Cardiac muscle cell (in vitro differentiated cells and primary cell): ENCODE measurements at regions not wholly inside any gene's neighbourhood (a gene's known extent, or its start where the extent isn't known, plus 50 kb on each side); places are given as distances from the start of the nearest gene placed in this dataset.
"Not testable (repeated sequence)": the region's sequence is repeated elsewhere in the genome, so short reads cannot be mapped to it uniquely, and the experiment has no call there.

ENCODE experiments used
- DNase-seq, 2 donors: peaks; one replicate each; pipeline versions ENCODE4 v3.0.0 to v3.0.0-alpha.2; 2010 to 2017; ENCODE audit warnings: low read depth in 1 of 2, low spot score in 1 of 2
- H3K27ac ChIP-seq: fragments of 200-600 bp; sonication (generic); 2 replicates; pipeline ENCODE4 v1.5.1; 2016
- H3K27me3 ChIP-seq: fragments of 200-600 bp; sonication (generic); 2 replicates; pipeline ENCODE4 v1.6.0; 2016; ENCODE audit warnings: control low read depth
- H3K36me3 ChIP-seq: fragments of 200-600 bp; sonication (generic); 2 replicates; pipeline ENCODE4 v1.5.1; 2016; ENCODE audit warnings: control low read depth
- H3K4me1 ChIP-seq: fragments of 200-600 bp; sonication (generic); 2 replicates; pipeline ENCODE4 v1.8.1; 2017; ENCODE audit warnings: low read depth, mild to moderate bottlenecking, mixed run types
- H3K4me3 ChIP-seq: fragments of 200-600 bp; sonication (generic); 2 replicates; pipeline ENCODE4 v1.5.1; 2016; ENCODE audit warnings: mild to moderate bottlenecking
- H3K9me3 ChIP-seq: fragments of 200-600 bp; sonication (generic); 2 replicates; pipeline ENCODE4 v1.5.1; 2017; ENCODE audit warnings: low read depth, mild to moderate bottlenecking, control low read depth
- CTCF ChIP-seq: IDR thresholded peaks from 2 replicates; pipeline ENCODE4 v1.5.1; 2012; ENCODE audit warnings: low read depth, mild to moderate bottlenecking, low read length

GRCh38 chr11:134941936-134942600, 530.0 kb upstream of the B3GAT1 start:
- peak; percentile 31 for TF ChIP-seq CTCF
- DNase-seq: peak; percentile 16 to 46
- H3K4me3 ChIP-seq: not testable (repeated sequence)

GRCh38 chr11:134941326-134941725, 529.3 kb upstream of the B3GAT1 start:
- no peak for TF ChIP-seq CTCF
- no peaks in the 10 kb centered on the region for H3K36me3 ChIP-seq
- no peak overlapping the region for H3K27ac ChIP-seq
- no peak overlapping the region for H3K4me3 ChIP-seq
- no peaks in the 10 kb centered on the region for H3K9me3 ChIP-seq
- H3K4me1 ChIP-seq: no peaks in the 10 kb centered on the region
- no peak for DNase-seq
- no peaks in the 10 kb centered on the region for H3K27me3 ChIP-seq

More at GRCh38 chr11:134941936-134942600, 530.0 kb upstream of the B3GAT1 start:
- H3K27ac ChIP-seq, H3K27me3 ChIP-seq, H3K4me1 ChIP-seq, H3K36me3 ChIP-seq, H3K9me3 ChIP-seq: not testable (repeated sequence)

- TF ChIP-seq CTCF: no peak
- no peaks in the 10 kb centered on the region for H3K9me3 ChIP-seq
- DNase-seq: no peak
- H3K27ac ChIP-seq: no peak overlapping the region
- H3K27me3 ChIP-seq: no peaks in the 10 kb centered on the region
- H3K4me3 ChIP-seq: no peak overlapping the region
- H3K4me1 ChIP-seq: no peaks in the 10 kb centered on the region
- no peaks in the 10 kb centered on the region for H3K36me3 ChIP-seq
Measured at GRCh38 chr11:134940441-134941126, 528.5 kb upstream of the B3GAT1 start.

GRCh38 chr11:134939905-134940304, 527.9 kb upstream of the B3GAT1 start:
- Histone ChIP-seq H3K27ac (no peak overlapping the region), H3K36me3 (no peaks in the 10 kb centered on the region), H3K27me3 (no peaks in the 10 kb centered on the region), H3K9me3 (no peaks in the 10 kb centered on the region), H3K4me1 (no peaks in the 10 kb centered on the region), H3K4me3 (no peak overlapping the region)
- peak; percentile 15 for TF ChIP-seq CTCF
- DNase-seq: peak; percentile 5 to 52

GRCh38 chr11:134939031-134939430, 527.0 kb upstream of the B3GAT1 start:
- H3K4me1 ChIP-seq: no peaks in the 10 kb centered on the region
- no peaks in the 10 kb centered on the region for H3K9me3 ChIP-seq
- H3K4me3 ChIP-seq: no peak overlapping the region
- DNase-seq: no peak
- H3K36me3 ChIP-seq: no peaks in the 10 kb centered on the region
- H3K27me3 ChIP-seq: no peaks in the 10 kb centered on the region
- no peak overlapping the region for H3K27ac ChIP-seq
- TF ChIP-seq CTCF: no peak
